Coronary artery (tissue), 2 donors: ENCODE measurements at regions not wholly inside any gene's neighbourhood (a gene's known extent, or its start where the extent isn't known, plus 50 kb on each side); places are given as distances from the start of the nearest gene placed in this dataset.

Source experiments
- DNase-seq: peaks from one replicate; pipeline ENCODE4 v3.0.0-alpha.2; 2017; ENCODE audit warnings: low spot score
- H3K27ac ChIP-seq, 2 donors: fragments of 200-600 bp; sonication (generic); one replicate each; pipeline ENCODE4 v1.5.1; 2016 to 2019
- H3K4me3 ChIP-seq: fragments of 200-600 bp; sonication (generic); 2 replicates; pipeline ENCODE4 v1.5.1; 2016; ENCODE audit warnings: mild to moderate bottlenecking, moderate library complexity
- CTCF ChIP-seq: fragments of 200-600 bp; sonication (generic); IDR thresholded peaks from one replicate; pipeline ENCODE4 v1.5.1; 2019; ENCODE audit warnings: antibody characterized with exemption

GRCh38 chr9:119501374-119501773, 132.1 kb upstream of the BRINP1 start:
- TF ChIP-seq CTCF, result no peak
- H3K4me3 ChIP-seq, result no peak overlapping the region
- no peak for DNase-seq
- no peak overlapping the region for H3K27ac ChIP-seq

GRCh38 chr9:119500072-119500771, 131.0 kb upstream of the BRINP1 start:
- no peak for TF ChIP-seq CTCF
- no peak for DNase-seq
- Histone ChIP-seq H3K27ac (no peak overlapping the region), H3K4me3 (no peak overlapping the region)

- no peak for DNase-seq
- no peak for TF ChIP-seq CTCF
- Histone ChIP-seq H3K27ac (no peak overlapping the region), H3K4me3 (no peak overlapping the region)
Observed at GRCh38 chr9:119487118-119487827, 118.0 kb upstream of the BRINP1 start.

- no peak for DNase-seq
- no peak overlapping the region for H3K27ac ChIP-seq
- no peak for TF ChIP-seq CTCF
- no peak overlapping the region for H3K4me3 ChIP-seq
Observed at GRCh38 chr9:119483153-119483552, 113.9 kb upstream of the BRINP1 start.

- DNase-seq, result no peak
- TF ChIP-seq CTCF, result no peak
- no peak overlapping the region for H3K4me3 ChIP-seq
- no peak overlapping the region for H3K27ac ChIP-seq
Observed at GRCh38 chr9:119477197-119477596, 108.0 kb upstream of the BRINP1 start.

GRCh38 chr9:119458068-119458467, 88.8 kb upstream of the BRINP1 start:
- no peak for DNase-seq
- TF ChIP-seq CTCF, result no peak

GRCh38 chr9:119453980-119454379, 84.7 kb upstream of the BRINP1 start:
- Histone ChIP-seq H3K27ac (no peak overlapping the region), H3K4me3 (no peak overlapping the region)
- TF ChIP-seq CTCF, result no peak
- DNase-seq, result no peak

More at GRCh38 chr9:119458068-119458467, 88.8 kb upstream of the BRINP1 start:
- H3K27ac ChIP-seq, result no peak overlapping the region
- H3K4me3 ChIP-seq, result no peak overlapping the region
